ENCODE measurements at regions not wholly inside any gene's neighbourhood (a gene's known extent, or its start where the extent isn't known, plus 50 kb on each side); places are given as distances from the start of the nearest gene placed in this dataset.

- H2AFZ ChIP-seq (ENCODE audit: control insufficient read depth, low read depth, low read length): no peak overlapping the region
- no peaks in the 10 kb centered on the region for H3K79me2 ChIP-seq (ENCODE audit: control insufficient read depth, insufficient read depth, low read length)
- in situ Hi-C loops (cut with MboI): loop anchor here (25.0 kb wide), 1 partner anchor 1862 kb away; no protein-coding TSS in a partner anchor
- FAIRE-seq (no peak), DNase-seq (ENCODE audit: low read depth, low spot score) (no peak), ATAC-seq (no peak)
- ChIA-PET POLR2A (no interaction called here), RAD21 (ENCODE audit: unreplicated experiment) (no interaction called here), SMC1A (ENCODE audit: uncharacterized antibody, unreplicated experiment) (no interaction called here), CTCF (no interaction called here)
- no peak overlapping the region for H3K4me2 ChIP-seq (ENCODE audit: control insufficient read depth, insufficient read depth)
- no peaks in the 10 kb centered on the region for H3K36me3 ChIP-seq (ENCODE audit: control insufficient read depth in 2 of 2, insufficient read depth in 2 of 2, low read length in 1 of 2)
- H3K9ac ChIP-seq (ENCODE audit: control insufficient read depth, insufficient read depth, low read length): no peak overlapping the region
- no TSS peak for BruUV-seq (replicated peaks)
- no peak for TF ChIP-seq RAD21 (IDR thresholded peaks at IDR 0.05; ENCODE audit: insufficient read depth, low read depth, low read length)
- TF ChIP-seq JUNB (IDR thresholded peaks at IDR 0.05): peak; percentile 64
- intact Hi-C loops (cut with micrococcal nuclease; ENCODE audit: unreplicated experiment): no loop called here
- no peaks in the 10 kb centered on the region for H3K4me1 ChIP-seq (ENCODE audit: control insufficient read depth, insufficient read depth, low read length)
- no peaks in the 10 kb centered on the region for H3K27me3 ChIP-seq (replicated peaks in 1 of 2; ENCODE audit: control insufficient read depth in 2 of 2, insufficient read depth in 2 of 2, low read length in 1 of 2)
- no peak overlapping the region for H3K4me3 ChIP-seq
- no peaks in the 10 kb centered on the region for H4K20me1 ChIP-seq (ENCODE audit: control insufficient read depth, insufficient read depth)
- 16% methylated on average over 3 of the region's 3 CpGs for WGBS (ENCODE audit: insufficient coverage, insufficient replicate concordance, low lambda C conversion rate, missing lambda C conversion rate)
- no peak overlapping the region for H3K27ac ChIP-seq (ENCODE audit: control insufficient read depth, insufficient read depth)
- no peaks in the 10 kb centered on the region for H3K9me3 ChIP-seq (replicated peaks; ENCODE audit: control insufficient read depth, insufficient read depth, low read length)
Observed at GRCh38 chrX:5674036-5674435, 554.6 kb downstream of the NLGN4X start.

- no peak for DNase-seq (ENCODE audit: low read depth, low spot score)
- no TSS peak for BruUV-seq (replicated peaks)
- no peaks in the 10 kb centered on the region for H3K4me1 ChIP-seq (ENCODE audit: control insufficient read depth, insufficient read depth, low read length)
- in situ Hi-C loops (cut with MboI) (loop anchor here (25.0 kb wide), 1 partner anchor 1860 kb away; no protein-coding TSS in a partner anchor), intact Hi-C loops (cut with micrococcal nuclease; ENCODE audit: unreplicated experiment) (no loop called here)
- SMC1A ChIA-PET (ENCODE audit: uncharacterized antibody, unreplicated experiment): no interaction called here
- no peaks in the 10 kb centered on the region for H3K9me3 ChIP-seq (replicated peaks; ENCODE audit: control insufficient read depth, insufficient read depth, low read length)
- no peaks in the 10 kb centered on the region for H3K36me3 ChIP-seq (ENCODE audit: control insufficient read depth in 2 of 2, insufficient read depth in 2 of 2, low read length in 1 of 2)
- H4K20me1 ChIP-seq (ENCODE audit: control insufficient read depth, insufficient read depth): no peaks in the 10 kb centered on the region
- FAIRE-seq: no peak
- no peaks in the 10 kb centered on the region for H3K79me2 ChIP-seq (ENCODE audit: control insufficient read depth, insufficient read depth, low read length)
- RAD21 ChIA-PET (ENCODE audit: unreplicated experiment): no interaction called here
- no peak for ATAC-seq
- 5% methylated on average over 2 of the region's 2 CpGs for WGBS (ENCODE audit: insufficient coverage, insufficient replicate concordance, low lambda C conversion rate, missing lambda C conversion rate)
- H3K27me3 ChIP-seq (replicated peaks in 1 of 2; ENCODE audit: control insufficient read depth in 2 of 2, insufficient read depth in 2 of 2, low read length in 1 of 2): no peaks in the 10 kb centered on the region
- TF ChIP-seq ZNF274 (IDR thresholded peaks at IDR 0.05; ENCODE audit: insufficient read depth, insufficient read length) (no peak), LARP7 (IDR thresholded peaks at IDR 0.05) (no peak), TBL1XR1 (IDR thresholded peaks at IDR 0.05; ENCODE audit: low read depth, low read length) (no peak), TCF12 (IDR thresholded peaks at IDR 0.05; ENCODE audit: low read depth, low read length) (no peak), MYC (IDR thresholded peaks at IDR 0.05; ENCODE audit: insufficient read depth, insufficient read length, insufficient replicate concordance, low read length, severe bottlenecking) (no peak), IRF4 (IDR thresholded peaks at IDR 0.05; ENCODE audit: low read depth, low read length) (no peak), ZBTB11 (CRISPR knock-in tag; IDR thresholded peaks at IDR 0.05) (no peak), PAX8 (IDR thresholded peaks at IDR 0.05) (no peak), MXI1 (IDR thresholded peaks at IDR 0.05; ENCODE audit: low read depth, low read length) (no peak), SUPT20H (IDR thresholded peaks at IDR 0.05; ENCODE audit: borderline replicate concordance, control insufficient read depth, low read depth, low read length) (no peak), GATAD2B (conservative IDR thresholded peaks at IDR 0.05; ENCODE audit: low read depth) (no peak), ZNF384 (IDR thresholded peaks at IDR 0.05; ENCODE audit: borderline replicate concordance, low read depth, low read length) (no peak), SMAD5 (IDR thresholded peaks at IDR 0.05; ENCODE audit: low read depth) (no peak)
- H3K4me2 ChIP-seq (ENCODE audit: control insufficient read depth, insufficient read depth): no peak overlapping the region
- CTCF ChIA-PET: no interaction called here
- no peak overlapping the region for H3K9ac ChIP-seq (ENCODE audit: control insufficient read depth, insufficient read depth, low read length)
- POLR2A ChIA-PET: no interaction called here
- H2AFZ ChIP-seq (ENCODE audit: control insufficient read depth, low read depth, low read length): no peak overlapping the region
- no peak overlapping the region for H3K27ac ChIP-seq (ENCODE audit: control insufficient read depth, insufficient read depth)
- H3K4me3 ChIP-seq: no peak overlapping the region
Observed at GRCh38 chrX:5672099-5672498, 556.6 kb downstream of the NLGN4X start.

All from GM12878 (cell line).